ENCODE measurements at regions not wholly inside any gene's neighbourhood (a gene's known extent, or its start where the extent isn't known, plus 50 kb on each side); places are given as distances from the start of the nearest gene placed in this dataset.

DNA sequence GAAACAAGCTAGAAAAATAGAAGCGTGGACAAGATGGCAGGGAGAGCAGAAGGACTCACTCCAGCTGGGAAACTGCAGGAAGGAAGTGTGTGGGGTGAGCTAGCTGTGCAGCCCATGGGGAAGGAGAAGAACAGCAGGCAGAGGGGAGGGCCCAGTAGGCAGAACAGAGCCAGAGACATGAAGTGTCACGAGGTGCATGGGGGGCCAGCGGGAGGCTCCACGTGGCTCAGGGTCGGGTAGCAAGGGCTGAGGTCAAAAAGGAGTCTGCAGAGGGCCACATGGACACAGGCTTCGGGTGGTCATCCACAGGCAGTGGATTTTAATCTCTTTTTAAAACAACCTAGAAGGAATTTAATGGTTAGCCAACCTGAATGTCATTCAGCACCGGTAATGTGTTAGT lies 669.0 kb downstream of the BCL11B start:
- TF ChIP-seq, protein P1, sequence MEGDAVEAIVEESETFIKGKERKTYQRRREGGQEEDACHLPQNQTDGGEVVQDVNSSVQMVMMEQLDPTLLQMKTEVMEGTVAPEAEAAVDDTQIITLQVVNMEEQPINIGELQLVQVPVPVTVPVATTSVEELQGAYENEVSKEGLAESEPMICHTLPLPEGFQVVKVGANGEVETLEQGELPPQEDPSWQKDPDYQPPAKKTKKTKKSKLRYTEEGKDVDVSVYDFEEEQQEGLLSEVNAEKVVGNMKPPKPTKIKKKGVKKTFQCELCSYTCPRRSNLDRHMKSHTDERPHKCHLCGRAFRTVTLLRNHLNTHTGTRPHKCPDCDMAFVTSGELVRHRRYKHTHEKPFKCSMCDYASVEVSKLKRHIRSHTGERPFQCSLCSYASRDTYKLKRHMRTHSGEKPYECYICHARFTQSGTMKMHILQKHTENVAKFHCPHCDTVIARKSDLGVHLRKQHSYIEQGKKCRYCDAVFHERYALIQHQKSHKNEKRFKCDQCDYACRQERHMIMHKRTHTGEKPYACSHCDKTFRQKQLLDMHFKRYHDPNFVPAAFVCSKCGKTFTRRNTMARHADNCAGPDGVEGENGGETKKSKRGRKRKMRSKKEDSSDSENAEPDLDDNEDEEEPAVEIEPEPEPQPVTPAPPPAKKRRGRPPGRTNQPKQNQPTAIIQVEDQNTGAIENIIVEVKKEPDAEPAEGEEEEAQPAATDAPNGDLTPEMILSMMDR (IDR thresholded peaks at IDR 0.05) = no peak
- TF ChIP-seq POLR2AphosphoS5 (IDR thresholded peaks at IDR 0.05) (no peak), POLR2A (IDR thresholded peaks at IDR 0.05) (no peak), EP300 (IDR thresholded peaks at IDR 0.05) (no peak)

Measured in suprapubic skin (tissue), 4 donors.